Prostate gland (tissue), 2 donors: ENCODE measurements at regions not wholly inside any gene's neighbourhood (a gene's known extent, or its start where the extent isn't known, plus 50 kb on each side); places are given as distances from the start of the nearest gene placed in this dataset.

ENCODE experiments used
- CTCF ChIP-seq, 4 experiments: fragments of 200-600 bp in 2 of 4; fragments of 450-650 bp in 2 of 4; sonication (generic) in 2 of 4; IDR thresholded peaks; 1 replicate in 3 of 4; 2 replicates in 1 of 4; pipeline ENCODE4 v1.5.1; 2016 to 2019; ENCODE audit warnings: antibody characterized with exemption in 4 of 4, mild to moderate bottlenecking in 2 of 4, moderate library complexity in 2 of 4
- POLR2A ChIP-seq: fragments of 450-650 bp; IDR thresholded peaks from one replicate; pipeline ENCODE4 v1.6.1; 2016; ENCODE audit warnings: antibody characterized with exemption, mild to moderate bottlenecking

DNA sequence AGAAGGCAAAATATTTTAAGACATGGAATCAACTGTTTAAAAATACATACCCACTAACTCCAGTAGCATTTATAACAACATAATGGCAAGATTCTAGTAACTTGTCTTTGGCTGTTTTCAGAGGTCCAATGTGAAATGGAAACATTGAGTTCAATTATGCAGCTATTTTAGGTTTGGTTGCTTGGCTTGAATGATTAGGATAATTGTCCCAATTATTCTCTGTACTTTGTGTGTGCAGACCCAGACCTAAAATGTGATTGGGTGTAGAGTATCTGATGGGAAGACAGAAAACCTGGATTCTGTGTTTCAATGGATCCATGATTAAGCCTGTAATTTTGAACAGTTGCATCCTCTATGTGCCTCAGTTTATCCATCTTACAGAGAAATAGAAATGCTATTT lies 392.7 kb upstream of the NFE2L3 start:
- TF ChIP-seq POLR2A: no peak
- TF ChIP-seq CTCF (IDR thresholded peaks at IDR 0.05): no peak
